HEK293 (cell line): ENCODE measurements at regions not wholly inside any gene's neighbourhood (a gene's known extent, or its start where the extent isn't known, plus 50 kb on each side); places are given as distances from the start of the nearest gene placed in this dataset.

Experiments
- CTCF ChIA-PET: fragments of 350-600 bp; formaldehyde crosslinking; extraction: SDS; loops from one replicate; lab custom pipeline; 2021; ENCODE audit warnings: antibody characterized with exemption; lab: Yijun Ruan, JAX
- POLR2A ChIA-PET: fragments of 300-600 bp; formaldehyde crosslinking; extraction: SDS; loops from one replicate; lab custom pipeline; 2020; ENCODE audit warnings: antibody characterized with exemption, inconsistent platforms; lab: Yijun Ruan, JAX
- H3K27ac ChIP-seq: fragments of 200-500 bp; sonication (Bioruptor generic); 2 replicates; pipeline ENCODE4 v1.5.1; 2014; ENCODE audit warnings: low read depth, low read length, control low read depth, inconsistent platforms; ENCODE audit errors: extremely low read depth
- H3K36me3 ChIP-seq, 2 experiments: fragments of 200-500 bp in 1 of 2; sonication (Bioruptor generic) in 1 of 2; 1 replicate in 1 of 2; 2 replicates in 1 of 2; pipeline ENCODE4 v1.5.1; 2014 to 2017; ENCODE audit warnings: inconsistent platforms in 2 of 2, low read length in 2 of 2; ENCODE audit not compliant: control insufficient read depth in 2 of 2, insufficient read depth in 1 of 2
- H3K4me1 ChIP-seq: fragments of 200-500 bp; sonication (Bioruptor generic); 2 replicates; pipeline ENCODE4 v1.5.1; 2014; ENCODE audit warnings: mild to moderate bottlenecking, low read length, inconsistent platforms; ENCODE audit not compliant: control insufficient read depth, insufficient read depth
- H3K4me3 ChIP-seq: 2 replicates; pipeline ENCODE4 v1.5.1; 2011; ENCODE audit warnings: low read depth, mild to moderate bottlenecking, control low read depth, low read length, moderate library complexity
- H3K9me3 ChIP-seq: fragments of 200-500 bp; sonication (Bioruptor generic); 2 replicates; pipeline ENCODE4 v1.5.1; 2014; ENCODE audit warnings: low read depth, low read length, inconsistent platforms; ENCODE audit not compliant: control insufficient read depth, insufficient read depth
- KLF10 ChIP-seq: fragments of 450-650 bp; IDR thresholded peaks from 2 replicates; pipeline ENCODE4 v1.5.1; 2018; ENCODE audit warnings: missing biosample characterization, mild to moderate bottlenecking, missing genetic modification characterization
- KLF7 ChIP-seq: fragments of 450-650 bp; formaldehyde crosslinking; IDR thresholded peaks from 2 replicates; pipeline ENCODE4 v1.5.1; 2016; ENCODE audit warnings: missing biosample characterization, missing genetic modification characterization, borderline replicate concordance
- PRDM1 ChIP-seq: fragments of 450-650 bp; formaldehyde crosslinking; IDR thresholded peaks from 2 replicates; pipeline ENCODE4; 2016; ENCODE audit warnings: missing biosample characterization, missing genetic modification characterization
- SETDB1 ChIP-seq: IDR thresholded peaks from one replicate; pipeline ENCODE4 v1.6.1; 2017; ENCODE audit warnings: mild to moderate bottlenecking, low read length, moderate library complexity, mixed read lengths; ENCODE audit not compliant: insufficient read length
- SP7 ChIP-seq: fragments of 450-650 bp; formaldehyde crosslinking; IDR thresholded peaks from 2 replicates; pipeline ENCODE4 v1.5.1; 2016; ENCODE audit warnings: missing biosample characterization, missing genetic modification characterization
- TRIM28 ChIP-seq: IDR thresholded peaks from 2 replicates; pipeline ENCODE4 v1.6.1; 2011; ENCODE audit warnings: low read length, control low read depth, borderline replicate concordance
- ZBTB1 ChIP-seq: fragments of 450-650 bp; formaldehyde crosslinking; IDR thresholded peaks from 2 replicates; pipeline ENCODE4 v1.5.1; 2016; ENCODE audit warnings: missing biosample characterization, missing genetic modification characterization
- ZBTB17 ChIP-seq: fragments of 450-650 bp; formaldehyde crosslinking; IDR thresholded peaks from 2 replicates; pipeline ENCODE4 v1.5.1; 2016; ENCODE audit warnings: missing biosample characterization, missing genetic modification characterization
- ZFP69B ChIP-seq: fragments of 450-650 bp; formaldehyde crosslinking; IDR thresholded peaks from 2 replicates; pipeline ENCODE4 v1.5.1; 2016; ENCODE audit warnings: missing biosample characterization, missing genetic modification characterization
- ZNF169 ChIP-seq: fragments of 450-650 bp; formaldehyde crosslinking; IDR thresholded peaks from 2 replicates; pipeline ENCODE4 v1.5.1; 2016; ENCODE audit warnings: missing biosample characterization, missing genetic modification characterization
- ZNF302 ChIP-seq: fragments of 450-650 bp; formaldehyde crosslinking; IDR thresholded peaks from 2 replicates; pipeline ENCODE4 v1.5.1; 2016; ENCODE audit warnings: missing biosample characterization, missing genetic modification characterization, low read depth
- ZNF311 ChIP-seq: fragments of 450-650 bp; formaldehyde crosslinking; IDR thresholded peaks from 2 replicates; pipeline ENCODE4 v1.5.1; 2017; ENCODE audit warnings: missing biosample characterization, missing genetic modification characterization, borderline replicate concordance
- ZNF394 ChIP-seq: fragments of 450-650 bp; formaldehyde crosslinking; IDR thresholded peaks from 2 replicates; pipeline ENCODE4 v1.5.1; 2016; ENCODE audit warnings: missing biosample characterization, missing genetic modification characterization, mild to moderate bottlenecking, moderate library complexity, borderline replicate concordance
- ZNF488 ChIP-seq: fragments of 450-650 bp; formaldehyde crosslinking; IDR thresholded peaks from 2 replicates; pipeline ENCODE4 v1.5.1; 2016; ENCODE audit warnings: missing biosample characterization, missing genetic modification characterization
- ZNF610 ChIP-seq: fragments of 450-650 bp; formaldehyde crosslinking; IDR thresholded peaks from 2 replicates; pipeline ENCODE4 v1.5.1; 2016; ENCODE audit warnings: missing biosample characterization, missing genetic modification characterization, borderline replicate concordance
- ZNF621 ChIP-seq: fragments of 450-650 bp; formaldehyde crosslinking; IDR thresholded peaks from 2 replicates; pipeline ENCODE4 v1.5.1; 2017; ENCODE audit warnings: missing biosample characterization, missing genetic modification characterization
- ZNF624 ChIP-seq: fragments of 450-650 bp; formaldehyde crosslinking; IDR thresholded peaks from 2 replicates; pipeline ENCODE4 v1.5.1; 2017; ENCODE audit warnings: missing biosample characterization, missing genetic modification characterization
- ZNF639 ChIP-seq: fragments of 450-650 bp; formaldehyde crosslinking; IDR thresholded peaks from 2 replicates; pipeline ENCODE4 v1.5.1; 2016; ENCODE audit warnings: missing biosample characterization, missing genetic modification characterization
- ZSCAN4 ChIP-seq: fragments of 450-650 bp; formaldehyde crosslinking; IDR thresholded peaks from 2 replicates; pipeline ENCODE4 v1.5.1; 2017; ENCODE audit warnings: missing biosample characterization, missing genetic modification characterization
- ZXDB ChIP-seq: fragments of 450-650 bp; formaldehyde crosslinking; IDR thresholded peaks from 2 replicates; pipeline ENCODE4 v1.5.1; 2016; ENCODE audit warnings: missing biosample characterization, missing genetic modification characterization
- TF ChIP-seq, protein P1 (sequence below): fragments of 450-650 bp; formaldehyde crosslinking; IDR thresholded peaks from 2 replicates; pipeline ENCODE4 v1.5.1; 2016; ENCODE audit warnings: missing biosample characterization, missing genetic modification characterization

DNA sequence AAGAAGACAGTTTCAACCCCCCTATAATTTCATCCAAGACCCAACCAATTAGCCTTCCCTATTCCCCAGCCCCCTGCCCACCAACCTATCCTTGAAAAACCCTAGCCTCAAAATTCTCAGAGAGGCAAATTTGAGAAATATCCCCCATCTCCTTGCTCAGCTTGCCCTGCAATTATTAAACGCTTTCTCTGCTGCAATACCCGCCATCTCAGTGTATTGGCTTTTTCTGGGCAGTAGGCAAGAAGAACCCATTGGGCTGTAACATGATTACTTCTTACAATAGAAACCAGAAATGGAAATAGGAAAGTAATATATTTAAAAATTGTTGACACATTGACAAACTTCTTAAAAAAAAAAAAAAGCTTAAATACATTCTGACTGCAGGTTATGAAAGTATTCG is 140.6 kb upstream of the CCDC150 start:
- Histone ChIP-seq H3K27ac (no peak overlapping the region), H3K4me1 (no peaks in the 10 kb centered on the region), H3K4me3 (no peak overlapping the region)
- ChIA-PET POLR2A (no interaction called here), CTCF (interaction anchor here (0.6 kb wide), 2 partner anchors 757 to 829 kb away, joined by 3 to 4 read pairs; no protein-coding TSS in a partner anchor)
- TF ChIP-seq ZBTB1, result no peak
- no peak for TF ChIP-seq ZNF394 (tag by site-specific recombination)
- 0 out of 2 replicates have a peak, but pooled peaks have one; percentile 26 for TF ChIP-seq TRIM28
- no peak for TF ChIP-seq ZNF639 (tag by site-specific recombination)
- no peak for TF ChIP-seq ZNF169
- TF ChIP-seq ZSCAN4 (tag by site-specific recombination), result no peak
- peak; percentile 92 for TF ChIP-seq SETDB1
- no peak for TF ChIP-seq KLF7 (tag by site-specific recombination)
- TF ChIP-seq ZNF610, result no peak
- TF ChIP-seq ZNF311 (tag by site-specific recombination), result no peak
- TF ChIP-seq ZNF302 (tag by site-specific recombination), result no peak
- TF ChIP-seq ZNF621 (tag by site-specific recombination), result no peak
- no peak for TF ChIP-seq KLF10 (tag by site-specific recombination)
- TF ChIP-seq, all 188 proteins: peak for 2
- no peaks in the 10 kb centered on the region for H3K9me3 ChIP-seq
- H3K36me3 ChIP-seq, result no peaks in the 10 kb centered on the region

DNA sequence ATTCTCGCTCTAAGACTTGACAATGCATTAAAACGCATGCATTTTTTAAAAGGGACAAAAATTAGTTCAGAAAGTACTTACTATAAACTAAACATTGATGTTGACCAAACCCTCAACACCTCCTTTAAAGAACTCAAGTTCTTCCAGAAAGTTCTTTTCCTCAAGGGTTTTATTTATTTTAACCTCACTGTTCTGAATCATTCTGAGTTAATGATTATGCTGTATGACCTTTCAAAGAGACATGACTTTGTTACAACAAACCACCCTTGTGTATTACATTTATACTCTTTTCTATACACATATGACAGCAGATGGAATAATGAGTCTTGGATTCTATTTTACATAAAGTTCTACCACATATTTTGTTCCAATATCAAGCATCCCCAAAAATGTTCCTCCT is 139.8 kb upstream of the CCDC150 start:
- no peak overlapping the region for H3K4me3 ChIP-seq
- CTCF ChIA-PET, result no interaction called here
- TF ChIP-seq, protein P1, sequence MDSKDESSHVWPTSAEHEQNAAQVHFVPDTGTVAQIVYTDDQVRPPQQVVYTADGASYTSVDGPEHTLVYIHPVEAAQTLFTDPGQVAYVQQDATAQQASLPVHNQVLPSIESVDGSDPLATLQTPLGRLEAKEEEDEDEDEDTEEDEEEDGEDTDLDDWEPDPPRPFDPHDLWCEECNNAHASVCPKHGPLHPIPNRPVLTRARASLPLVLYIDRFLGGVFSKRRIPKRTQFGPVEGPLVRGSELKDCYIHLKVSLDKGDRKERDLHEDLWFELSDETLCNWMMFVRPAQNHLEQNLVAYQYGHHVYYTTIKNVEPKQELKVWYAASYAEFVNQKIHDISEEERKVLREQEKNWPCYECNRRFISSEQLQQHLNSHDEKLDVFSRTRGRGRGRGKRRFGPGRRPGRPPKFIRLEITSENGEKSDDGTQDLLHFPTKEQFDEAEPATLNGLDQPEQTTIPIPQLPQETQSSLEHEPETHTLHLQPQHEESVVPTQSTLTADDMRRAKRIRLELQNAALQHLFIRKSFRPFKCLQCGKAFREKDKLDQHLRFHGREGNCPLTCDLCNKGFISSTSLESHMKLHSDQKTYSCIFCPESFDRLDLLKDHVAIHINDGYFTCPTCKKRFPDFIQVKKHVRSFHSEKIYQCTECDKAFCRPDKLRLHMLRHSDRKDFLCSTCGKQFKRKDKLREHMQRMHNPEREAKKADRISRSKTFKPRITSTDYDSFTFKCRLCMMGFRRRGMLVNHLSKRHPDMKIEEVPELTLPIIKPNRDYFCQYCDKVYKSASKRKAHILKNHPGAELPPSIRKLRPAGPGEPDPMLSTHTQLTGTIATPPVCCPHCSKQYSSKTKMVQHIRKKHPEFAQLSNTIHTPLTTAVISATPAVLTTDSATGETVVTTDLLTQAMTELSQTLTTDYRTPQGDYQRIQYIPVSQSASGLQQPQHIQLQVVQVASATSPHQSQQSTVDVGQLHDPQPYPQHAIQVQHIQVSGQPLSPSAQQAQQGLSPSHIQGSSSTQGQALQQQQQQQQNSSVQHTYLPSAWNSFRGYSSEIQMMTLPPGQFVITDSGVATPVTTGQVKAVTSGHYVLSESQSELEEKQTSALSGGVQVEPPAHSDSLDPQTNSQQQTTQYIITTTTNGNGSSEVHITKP (tag by site-specific recombination), result no peak
- TF ChIP-seq ZFP69B (tag by site-specific recombination) (no peak), ZNF624 (tag by site-specific recombination) (no peak), SP7 (tag by site-specific recombination) (no peak), ZNF488 (tag by site-specific recombination) (no peak), PRDM1 (tag by site-specific recombination) (no peak), ZXDB (tag by site-specific recombination) (no peak), ZBTB17 (tag by site-specific recombination) (no peak)

More for the DNA sequence above, 139.8 kb upstream of the CCDC150 start:
- H3K27ac ChIP-seq, result no peak overlapping the region
- H3K36me3 ChIP-seq, result no peaks in the 10 kb centered on the region
- no peaks in the 10 kb centered on the region for H3K9me3 ChIP-seq
- no peaks in the 10 kb centered on the region for H3K4me1 ChIP-seq
- POLR2A ChIA-PET, result no interaction called here
